Transverse colon (tissue), 4 donors: ENCODE measurements at regions not wholly inside any gene's neighbourhood (a gene's known extent, or its start where the extent isn't known, plus 50 kb on each side); places are given as distances from the start of the nearest gene placed in this dataset.
"Not testable (repeated sequence)": the region's sequence is repeated elsewhere in the genome, so short reads cannot be mapped to it uniquely, and the experiment has no call there.

Source experiments
- DNase-seq: peaks from one replicate; pipeline ENCODE4 v3.0.0-alpha.2; 2019
- H3K27ac ChIP-seq, 4 donors: fragments of 200-600 bp; sonication (generic); 2 replicates each; pipeline ENCODE4 v1.5.1; 2016 to 2018; ENCODE audit warnings: inconsistent platforms in 4 of 4
- H3K27me3 ChIP-seq: fragments of 200-600 bp; sonication (generic); 2 replicates; pipeline ENCODE4 v1.5.1; 2017; ENCODE audit warnings: inconsistent platforms
- H3K36me3 ChIP-seq, 4 donors: fragments of 200-600 bp; sonication (generic); 2 replicates each; pipeline ENCODE4 v1.5.1; 2017 to 2019; ENCODE audit warnings: inconsistent platforms in 4 of 4
- H3K4me1 ChIP-seq, 4 donors: fragments of 200-600 bp; sonication (generic); 2 replicates each; pipeline ENCODE4 v1.5.1; 2017 to 2020; ENCODE audit warnings: inconsistent platforms in 4 of 4
- H3K4me3 ChIP-seq, 4 donors: fragments of 200-600 bp; sonication (generic); 1 replicate in 1 of 4; 2 replicates in 3 of 4; pipeline versions ENCODE4 v1.5.1 to v1.6.1; 2017 to 2019; ENCODE audit warnings: inconsistent platforms in 4 of 4
- H3K9me3 ChIP-seq, 2 donors: fragments of 200-600 bp; sonication (generic); 2 replicates each; pipeline ENCODE4 v1.5.1; 2017 to 2019; ENCODE audit warnings: inconsistent platforms in 2 of 2
- EP300 ChIP-seq: sonication (generic); formaldehyde crosslinking; IDR thresholded peaks from one replicate; pipeline ENCODE4 v1.6.1; 2017; ENCODE audit warnings: antibody characterized with exemption, low read depth
- POLR2A ChIP-seq: fragments of 450-650 bp; IDR thresholded peaks from one replicate; pipeline ENCODE4 v1.6.1; 2016; ENCODE audit warnings: antibody characterized with exemption, mild to moderate bottlenecking, moderate library complexity
- POLR2AphosphoS5 ChIP-seq, 3 donors: sonication (generic); formaldehyde crosslinking; IDR thresholded peaks; one replicate each; pipeline ENCODE4 v1.6.1; 2016; ENCODE audit warnings: antibody characterized with exemption in 3 of 3
- WGBS, 2 donors: methylation state at CpG; one replicate each; pipeline ENCODE4 v1.1.5; 2018; ENCODE audit warnings: low coverage in 1 of 2; 5-methylcytosine and 5-hydroxymethylcytosine counted together
- in situ Hi-C, 4 donors: fragments of 200-750 bp; cut with MboI; loops; one replicate each; pipeline versions ENCODE4 v1.15.0 to v1.15.1; 2017; ENCODE audit warnings: low sequenced_read_pairs in 3 of 4, low pct_ligation_motif_present in 1 of 4, low pct_unique_long_range_greater_than_20kb in 1 of 4
- intact Hi-C: fragments of 100-400 bp; cut with DNase I; formaldehyde crosslinking; loops from one replicate; pipeline ENCODE4 v1.15.1; 2023; ENCODE audit warnings: low total_unique reads
- TF ChIP-seq, protein P1 (sequence below), 5 experiments: fragments of 200-600 bp in 3 of 5; fragments of 450-650 bp in 2 of 5; sonication (generic) in 3 of 5; IDR thresholded peaks; 1 replicate in 2 of 5; 2 replicates in 3 of 5; pipeline ENCODE4 v1.5.1; 2016 to 2017; ENCODE audit warnings: antibody characterized with exemption in 5 of 5, inconsistent platforms in 3 of 5, mild to moderate bottlenecking in 2 of 5, moderate library complexity in 1 of 5

DNA sequence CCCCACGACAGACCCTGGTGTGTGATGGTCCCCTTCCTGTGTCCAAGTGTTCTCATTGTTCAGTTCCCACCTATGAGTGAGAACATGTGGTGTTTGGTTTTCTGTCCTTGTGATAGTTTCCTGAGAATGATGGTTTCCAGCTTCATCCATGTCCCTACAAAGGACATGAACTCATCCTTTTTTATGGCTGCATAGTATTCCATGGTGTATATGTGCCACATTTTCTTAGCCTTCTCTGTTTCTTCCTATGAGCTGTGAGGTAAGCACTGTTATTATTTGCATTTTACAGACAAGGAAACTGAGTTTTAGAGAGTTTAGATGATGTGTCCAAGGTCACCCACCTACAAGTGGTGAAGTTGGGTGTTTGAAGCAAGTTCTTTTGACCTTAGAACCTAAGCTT, 51.1 kb upstream of the BNC1 start:
- H3K36me3 ChIP-seq, H3K27ac ChIP-seq, H3K27me3 ChIP-seq, in situ Hi-C loops, DNase-seq, H3K9me3 ChIP-seq, H3K4me3 ChIP-seq, H3K4me1 ChIP-seq, intact Hi-C loops: not testable (repeated sequence)
- 89% methylated on average over 1 of the region's 1 CpG; no CpG with 5 or more reads in 1 of the 2 donors for WGBS, 2 donors

DNA sequence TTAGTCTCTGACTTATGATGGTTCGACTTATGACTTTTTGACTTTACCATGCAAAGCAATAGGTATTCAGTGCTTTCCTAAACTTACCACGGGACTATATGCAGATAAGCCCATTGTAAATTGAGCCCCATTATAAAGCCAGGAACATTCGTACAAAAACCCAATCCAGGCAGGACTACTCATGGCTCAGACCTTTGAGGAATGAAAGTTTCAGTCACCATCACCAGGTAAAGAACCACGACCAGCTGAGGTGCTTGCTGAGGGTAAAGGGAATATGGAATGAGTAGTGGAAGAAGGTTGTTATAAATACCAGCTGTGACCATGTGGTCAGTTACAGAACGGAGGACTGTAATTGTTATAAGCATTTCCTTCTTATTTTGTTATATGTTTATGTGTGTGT, 54.9 kb upstream of the BNC1 start:
- intact Hi-C loops, result no loop called here
- Histone ChIP-seq H3K27ac (no peak overlapping the region), H3K36me3 (no peaks in the 10 kb centered on the region), H3K4me1 (no peaks in the 10 kb centered on the region), H3K9me3 (no peaks in the 10 kb centered on the region), H3K4me3 (no peak overlapping the region), H3K27me3 (no peaks in the 10 kb centered on the region)
- WGBS, 2 donors, result 69 to 75% methylated on average over 1 to 5 of the region's 5 CpGs
- no peak for TF ChIP-seq POLR2AphosphoS5 (IDR thresholded peaks at IDR 0.05)
- TF ChIP-seq, protein P1, sequence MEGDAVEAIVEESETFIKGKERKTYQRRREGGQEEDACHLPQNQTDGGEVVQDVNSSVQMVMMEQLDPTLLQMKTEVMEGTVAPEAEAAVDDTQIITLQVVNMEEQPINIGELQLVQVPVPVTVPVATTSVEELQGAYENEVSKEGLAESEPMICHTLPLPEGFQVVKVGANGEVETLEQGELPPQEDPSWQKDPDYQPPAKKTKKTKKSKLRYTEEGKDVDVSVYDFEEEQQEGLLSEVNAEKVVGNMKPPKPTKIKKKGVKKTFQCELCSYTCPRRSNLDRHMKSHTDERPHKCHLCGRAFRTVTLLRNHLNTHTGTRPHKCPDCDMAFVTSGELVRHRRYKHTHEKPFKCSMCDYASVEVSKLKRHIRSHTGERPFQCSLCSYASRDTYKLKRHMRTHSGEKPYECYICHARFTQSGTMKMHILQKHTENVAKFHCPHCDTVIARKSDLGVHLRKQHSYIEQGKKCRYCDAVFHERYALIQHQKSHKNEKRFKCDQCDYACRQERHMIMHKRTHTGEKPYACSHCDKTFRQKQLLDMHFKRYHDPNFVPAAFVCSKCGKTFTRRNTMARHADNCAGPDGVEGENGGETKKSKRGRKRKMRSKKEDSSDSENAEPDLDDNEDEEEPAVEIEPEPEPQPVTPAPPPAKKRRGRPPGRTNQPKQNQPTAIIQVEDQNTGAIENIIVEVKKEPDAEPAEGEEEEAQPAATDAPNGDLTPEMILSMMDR (IDR thresholded peaks at IDR 0.05), result no peak
- no peak for TF ChIP-seq EP300
- TF ChIP-seq POLR2A, result no peak
- in situ Hi-C loops, result no loop called here
- DNase-seq, result no peak

DNA sequence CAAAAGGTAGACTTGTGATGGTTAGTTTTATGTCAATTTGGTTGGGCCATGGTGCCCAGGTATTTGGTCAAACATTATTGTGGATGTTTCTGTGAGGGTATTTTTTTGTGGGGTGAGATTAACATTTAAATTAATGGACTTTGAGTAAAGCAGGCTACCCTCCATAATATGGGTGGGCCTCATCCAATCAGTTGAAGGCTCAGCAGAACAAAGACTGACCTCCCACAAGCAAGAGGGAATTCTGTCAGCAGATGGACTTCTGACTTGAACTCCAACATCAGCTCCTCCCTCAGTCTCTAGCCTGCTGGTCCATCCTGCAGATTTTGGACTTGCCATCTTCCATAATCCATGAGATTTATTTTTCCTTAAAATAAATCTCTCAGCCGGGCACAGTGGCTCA, 55.6 kb upstream of the BNC1 start:
- Histone ChIP-seq H3K4me3 (no peak overlapping the region), H3K9me3 (no peaks in the 10 kb centered on the region), H3K27ac (no peak overlapping the region), H3K27me3 (no peaks in the 10 kb centered on the region), H3K4me1 (no peaks in the 10 kb centered on the region), H3K36me3 (no peaks in the 10 kb centered on the region)
- TF ChIP-seq POLR2A, result no peak
- TF ChIP-seq EP300, result no peak
- TF ChIP-seq, protein P1 (IDR thresholded peaks at IDR 0.05), result no peak
- WGBS, 2 donors, result 80% methylated on average over 1 of the region's 1 CpG
- in situ Hi-C loops (no loop called here), intact Hi-C loops (no loop called here)
- DNase-seq, result no peak

DNA sequence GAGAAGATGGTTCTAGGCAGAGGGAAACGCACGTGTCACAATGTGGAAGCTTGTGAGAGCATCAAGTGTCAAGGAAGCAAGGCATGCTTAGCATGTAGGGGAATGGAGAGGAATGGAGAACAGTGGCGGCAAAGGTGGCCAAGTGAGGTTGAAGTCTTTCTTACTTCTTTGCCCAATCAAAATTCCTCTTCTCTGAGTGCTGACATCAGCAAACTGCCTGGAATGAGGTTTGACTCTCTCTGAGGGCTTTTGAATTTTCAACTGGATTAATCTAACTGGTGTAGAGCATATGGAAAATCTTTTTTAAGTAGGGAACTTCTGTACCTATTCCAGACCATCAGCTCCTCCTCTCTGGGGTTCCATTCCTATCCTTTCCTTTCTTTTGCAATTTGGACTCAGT, 61.9 kb upstream of the BNC1 start:
- intact Hi-C loops (no loop called here), in situ Hi-C loops (no loop called here)
- H3K9me3 ChIP-seq, result no peaks in the 10 kb centered on the region
- no peaks in the 10 kb centered on the region for H3K27me3 ChIP-seq
- no peaks in the 10 kb centered on the region for H3K36me3 ChIP-seq
- DNase-seq, result no peak
- no peak overlapping the region for H3K4me3 ChIP-seq
- TF ChIP-seq POLR2A (no peak), POLR2AphosphoS5 (IDR thresholded peaks at IDR 0.05) (no peak), EP300 (no peak)
- TF ChIP-seq, protein P1 (IDR thresholded peaks at IDR 0.05), result no peak
- WGBS, 2 donors, result 70 to 72% methylated on average over 3 of the region's 3 CpGs
- H3K4me1 ChIP-seq, result no peaks in the 10 kb centered on the region
- H3K27ac ChIP-seq, result no peak overlapping the region

DNA sequence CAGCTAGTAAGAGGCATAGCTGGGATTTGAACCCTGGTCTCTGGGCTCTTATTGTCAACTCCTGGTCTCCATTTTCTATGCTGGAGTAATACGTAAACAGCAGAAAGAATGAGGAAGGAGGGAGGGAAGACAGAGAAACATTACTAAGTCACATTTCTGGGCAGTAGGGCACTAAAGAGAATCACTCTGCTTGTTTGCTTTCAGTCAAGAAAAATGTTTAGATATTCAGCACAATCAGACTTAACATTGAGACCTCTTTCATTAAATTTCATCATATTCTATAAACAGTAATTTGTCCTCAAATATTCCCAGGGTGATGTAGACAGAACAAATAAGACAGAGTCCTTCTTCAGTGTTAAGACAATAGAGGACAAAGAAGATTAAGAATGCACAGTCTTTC, 67.7 kb upstream of the BNC1 start:
- intact Hi-C loops (no loop called here), in situ Hi-C loops (no loop called here)
- Histone ChIP-seq H3K36me3 (no peaks in the 10 kb centered on the region), H3K4me1 (no peaks in the 10 kb centered on the region), H3K9me3 (no peaks in the 10 kb centered on the region), H3K4me3 (no peak overlapping the region), H3K27me3 (no peaks in the 10 kb centered on the region), H3K27ac (no peak overlapping the region)
- no peak for DNase-seq
- TF ChIP-seq EP300 (no peak), POLR2A (no peak), POLR2AphosphoS5 (IDR thresholded peaks at IDR 0.05) (no peak)
- TF ChIP-seq, protein P1 (IDR thresholded peaks at IDR 0.05), result no peak
- WGBS, 2 donors, result 72% methylated on average over 1 of the region's 1 CpG; no CpG with 5 or more reads in 1 of the 2 donors
